Prostate gland (tissue), 2 donors: ENCODE measurements at regions not wholly inside any gene's neighbourhood (a gene's known extent, or its start where the extent isn't known, plus 50 kb on each side); places are given as distances from the start of the nearest gene placed in this dataset.

Experiments
- CTCF ChIP-seq, 4 experiments: fragments of 200-600 bp in 2 of 4; fragments of 450-650 bp in 2 of 4; sonication (generic) in 2 of 4; IDR thresholded peaks; 1 replicate in 3 of 4; 2 replicates in 1 of 4; pipeline ENCODE4 v1.5.1; 2016 to 2019; ENCODE audit warnings: antibody characterized with exemption in 4 of 4, mild to moderate bottlenecking in 2 of 4, moderate library complexity in 2 of 4
- POLR2A ChIP-seq: fragments of 450-650 bp; IDR thresholded peaks from one replicate; pipeline ENCODE4 v1.6.1; 2016; ENCODE audit warnings: antibody characterized with exemption, mild to moderate bottlenecking

- TF ChIP-seq CTCF (IDR thresholded peaks at IDR 0.05) (no peak), POLR2A (no peak)
These were observed 119.3 kb upstream of the SLC24A5 start for GRCh38 chr15:48001393-48002039.
